Renal cortical epithelial cell (primary cell): ENCODE measurements at regions not wholly inside any gene's neighbourhood (a gene's known extent, or its start where the extent isn't known, plus 50 kb on each side); places are given as distances from the start of the nearest gene placed in this dataset.

Experiments used
- DNase-seq: peaks from one replicate; pipeline ENCODE4 v3.0.0-alpha.2; 2011; ENCODE audit warnings: low read depth

- peak; percentile 97 for DNase-seq
Measured at GRCh38 chr4:128355305-128355704, 67.7 kb upstream of the PGRMC2 start.

- peak; percentile 100 for DNase-seq
Measured at GRCh38 chr4:128354205-128354821, 66.7 kb upstream of the PGRMC2 start.

- no peak for DNase-seq
Measured at GRCh38 chr4:128353791-128354190, 66.2 kb upstream of the PGRMC2 start.

GRCh38 chr4:128351502-128351901 is 63.9 kb upstream of the PGRMC2 start:
- no peak for DNase-seq

- no peak for DNase-seq
Measured at GRCh38 chr4:128350449-128351045, 62.9 kb upstream of the PGRMC2 start.

GRCh38 chr4:128349921-128350320 is 62.3 kb upstream of the PGRMC2 start:
- no peak for DNase-seq

- no peak for DNase-seq
Measured at GRCh38 chr4:128347930-128348660, 60.5 kb upstream of the PGRMC2 start.

GRCh38 chr4:128347175-128347868 is 59.7 kb upstream of the PGRMC2 start:
- no peak for DNase-seq

- DNase-seq: no peak
Measured at GRCh38 chr4:128346054-128346716, 58.6 kb upstream of the PGRMC2 start.

- no peak for DNase-seq
Measured at GRCh38 chr4:128345650-128346049, 58.0 kb upstream of the PGRMC2 start.

- no peak for DNase-seq
Measured at GRCh38 chr4:128342762-128343161, 55.1 kb upstream of the PGRMC2 start.

- DNase-seq: no peak
Measured at GRCh38 chr4:128341634-128342033, 54.0 kb upstream of the PGRMC2 start.

- peak; percentile 87 for DNase-seq
Measured at GRCh38 chr4:128338634-128339355, 51.2 kb upstream of the PGRMC2 start.

GRCh38 chr4:128337863-128338262 is 50.2 kb upstream of the PGRMC2 start:
- no peak for DNase-seq
